HepG2 (cell line): ENCODE measurements at regions not wholly inside any gene's neighbourhood (a gene's known extent, or its start where the extent isn't known, plus 50 kb on each side); places are given as distances from the start of the nearest gene placed in this dataset.

Experiments used
- ATAC-seq: fragments of 200-7000 bp; cut with Tn5 transposase; 3 replicates; pipeline ENCODE4 v1.9.1; 2020; ENCODE audit warnings: mild to moderate bottlenecking, moderate library complexity
- BruUV-seq: library from RNA; stranded (reverse); fragments of 400-500 nt; replicated peaks from 2 replicates; lab custom pipeline; 2021; lab: Mats Ljungman, UMichigan
- CTCF ChIA-PET: fragments of 300-600 bp; formaldehyde crosslinking; extraction: SDS; loops from one replicate; lab custom pipeline; 2021; ENCODE audit warnings: low total read pairs, inconsistent platforms, low intra/inter-chr PET ratio; lab: Yijun Ruan, JAX
- POLR2A ChIA-PET: fragments of 350-600 bp; sonication (Branson Sonifier 250); formaldehyde crosslinking; loops from one replicate; lab custom pipeline; 2020; ENCODE audit warnings: antibody characterized with exemption, inconsistent platforms; lab: Yijun Ruan, JAX
- DNase-seq: peaks from one replicate; pipeline ENCODE4 v3.0.0-alpha.2; 2015; ENCODE audit warnings: low spot score
- FAIRE-seq: peaks from 3 replicates; lab custom pipeline; 2011; peaks lifted over from hg19 to GRCh38; lab: Jason Lieb, UNC
- H2AFZ ChIP-seq: one replicate; pipeline ENCODE4 v1.6.1; 2011; ENCODE audit warnings: low read length, inconsistent platforms
- H3K27ac ChIP-seq: fragments of 300-600 bp; 3 replicates; pipeline ENCODE4 v1.8.0; 2011; ENCODE audit warnings: mixed run types, mild to moderate bottlenecking, mixed read lengths, low read length, inconsistent platforms; ENCODE audit not compliant: insufficient read depth; ENCODE audit errors: extremely low read length
- H3K27me3 ChIP-seq, 2 experiments: fragments of 200-600 bp in 1 of 2; 2 replicates in 1 of 2; 3 replicates in 1 of 2; pipeline versions ENCODE4 v1.6.0 to v1.8.0; 2011; ENCODE audit warnings: low read length in 2 of 2, mild to moderate bottlenecking in 2 of 2, moderate library complexity in 2 of 2, inconsistent platforms in 1 of 2; ENCODE audit not compliant: insufficient read depth in 2 of 2, control insufficient read depth in 1 of 2
- H3K36me3 ChIP-seq, 2 experiments: fragments of 200-600 bp in 1 of 2; replicated peaks in 1 of 2; 2 replicates in 1 of 2; 3 replicates in 1 of 2; pipeline versions ENCODE4 v1.5.1 to v1.8.0; 2011; ENCODE audit warnings: low read length in 2 of 2, inconsistent platforms in 1 of 2; ENCODE audit not compliant: insufficient read depth in 2 of 2, control insufficient read depth in 1 of 2
- H3K4me1 ChIP-seq: 2 replicates; pipeline ENCODE4 v1.5.1; 2012; ENCODE audit warnings: low read length, inconsistent platforms; ENCODE audit not compliant: insufficient read depth
- H3K4me2 ChIP-seq: 2 replicates; pipeline ENCODE4 v1.6.0; 2011; ENCODE audit warnings: low read depth, low read length, inconsistent platforms
- H3K4me3 ChIP-seq, 3 experiments: fragments of 200-600 bp in 1 of 3; sonication (generic), shearing (Covaris generic) in 1 of 3; replicated peaks in 1 of 3; 2 replicates each; pipeline ENCODE4 v1.5.1; 2011 to 2016; ENCODE audit warnings: low read length in 3 of 3, inconsistent platforms in 2 of 3, low read depth in 2 of 3, mild to moderate bottlenecking in 2 of 3, control low read depth in 1 of 3, mixed read lengths in 1 of 3; ENCODE audit not compliant: insufficient read depth in 1 of 3
- H3K79me2 ChIP-seq: one replicate; pipeline ENCODE4 v1.6.1; 2011; ENCODE audit warnings: low read length, inconsistent platforms; ENCODE audit not compliant: insufficient read depth
- H3K9ac ChIP-seq: 2 replicates; pipeline ENCODE4 v1.6.0; 2011; ENCODE audit warnings: mild to moderate bottlenecking, low read depth, low read length, inconsistent platforms; ENCODE audit not compliant: insufficient read depth
- H3K9me3 ChIP-seq: 2 replicates; pipeline ENCODE4 v1.5.1; 2012; ENCODE audit warnings: mild to moderate bottlenecking, low read length
- H4K20me1 ChIP-seq: 2 replicates; pipeline ENCODE4 v1.6.0; 2011; ENCODE audit warnings: inconsistent platforms, mild to moderate bottlenecking, low read length, moderate library complexity; ENCODE audit not compliant: insufficient read depth
- FOXO1 ChIP-seq: sonication (generic); formaldehyde crosslinking; IDR thresholded peaks from 2 replicates; pipeline ENCODE4 v1.4.0; 2020; ENCODE audit warnings: missing genetic modification reagents
- JARID2 ChIP-seq: sonication (generic); formaldehyde crosslinking; IDR thresholded peaks from 2 replicates; pipeline ENCODE4 v1.8.1; 2023; ENCODE audit warnings: missing genetic modification reagents, inconsistent platforms; ENCODE audit not compliant: insufficient replicate concordance
- SRSF9 ChIP-seq: fragments of 200-400 bp; formaldehyde crosslinking; IDR thresholded peaks from 2 replicates; pipeline ENCODE4 v1.6.1; 2018; ENCODE audit warnings: borderline replicate concordance, mild to moderate bottlenecking, low read depth, low read length; ENCODE audit not compliant: insufficient read depth, poor library complexity, severe bottlenecking
- ZNF224 ChIP-seq: sonication (generic); formaldehyde crosslinking; IDR thresholded peaks from 2 replicates; pipeline ENCODE4 v1.5.0; 2020; ENCODE audit warnings: mild to moderate bottlenecking, missing genetic modification reagents
- ZNF772 ChIP-seq: sonication (generic); formaldehyde crosslinking; IDR thresholded peaks from 2 replicates; pipeline ENCODE4 v1.5.0; 2020; ENCODE audit warnings: mild to moderate bottlenecking, missing genetic modification reagents
- WGBS: methylation state at CpG from one replicate; pipeline ENCODE4 v1.1.6; 2017; ENCODE audit warnings: low lambda C conversion rate; 5-methylcytosine and 5-hydroxymethylcytosine counted together
- in situ Hi-C: cut with HindIII; loops from 2 replicates; pipeline ENCODE4 v1.10.0; 2017; ENCODE audit warnings: low pct_unique_long_range_greater_than_20kb; ENCODE audit not compliant: extremely low pct_ligation_motif_present
- intact Hi-C: fragments of 100-400 bp; cut with micrococcal nuclease; formaldehyde crosslinking; loops from one replicate; pipeline ENCODE4 v1.10.0; 2022; ENCODE audit not compliant: unreplicated experiment
- TF ChIP-seq, protein P1 (sequence below): sonication (generic); formaldehyde crosslinking; IDR thresholded peaks from 2 replicates; pipeline ENCODE4 v1.8.1; 2023; ENCODE audit warnings: mild to moderate bottlenecking, missing genetic modification reagents, borderline replicate concordance

DNA sequence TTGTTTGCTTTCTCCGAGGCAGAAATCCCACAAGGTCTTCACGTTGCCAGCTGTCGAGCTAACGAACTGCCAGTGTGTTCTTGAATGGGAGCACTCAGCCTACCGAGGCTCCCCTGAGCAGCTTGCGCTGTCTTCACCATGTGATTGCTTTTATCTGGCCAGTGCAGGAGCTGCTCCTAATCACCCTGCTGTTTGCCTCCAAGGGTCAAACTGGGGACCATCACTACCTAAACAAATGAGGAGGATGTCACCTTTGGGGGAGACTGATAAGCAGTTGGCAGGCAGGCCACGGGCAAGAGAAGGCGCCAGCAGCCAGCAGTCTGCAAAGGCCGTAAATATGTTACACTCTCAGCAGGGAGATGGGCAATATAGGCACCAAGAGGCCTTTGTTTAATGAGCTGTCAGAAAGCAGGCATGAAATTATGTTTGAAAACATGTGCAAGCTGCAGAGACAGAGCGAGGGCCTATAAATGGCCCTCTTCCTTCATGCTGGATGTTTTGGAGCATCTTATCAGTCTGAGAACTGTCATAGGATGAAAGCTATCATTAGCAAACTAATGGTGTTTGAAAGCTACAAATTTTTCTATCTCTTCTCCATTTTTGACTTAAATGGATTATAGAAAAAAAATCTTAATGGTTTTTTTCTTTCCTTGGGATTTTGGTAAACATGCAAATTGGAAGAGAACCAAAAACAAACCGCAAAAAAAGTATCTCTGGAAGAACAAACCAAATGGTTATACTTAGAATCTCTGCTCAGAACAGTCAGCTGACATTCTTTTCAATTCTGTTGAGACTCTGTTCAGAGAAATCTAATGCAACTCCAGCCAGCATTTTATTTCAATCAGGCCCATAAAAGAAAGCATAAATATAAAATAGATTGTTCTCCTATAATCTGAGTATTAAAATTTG is 267.3 kb upstream of the NPVF start:
- Histone ChIP-seq H3K4me3 (no peak overlapping the region), H4K20me1 (no peaks in the 10 kb centered on the region), H3K9ac (no peak overlapping the region), H2AFZ (no peak overlapping the region), H3K27ac (no peak overlapping the region), H3K4me1 (no peaks in the 10 kb centered on the region), H3K9me3 (no peaks in the 10 kb centered on the region), H3K36me3 (no peaks in the 10 kb centered on the region), H3K4me2 (no peak overlapping the region), H3K27me3 (peaks cover 0 to 13% of the 10 kb centered on the region in 2 experiments; a peak in 1 of 5 replicates), H3K79me2 (no peaks in the 10 kb centered on the region)
- no peak for FAIRE-seq
- no peak for DNase-seq
- ATAC-seq: no peak
- ChIA-PET CTCF (no interaction called here), POLR2A (no interaction called here)
- in situ Hi-C loops (no loop called here), intact Hi-C loops (no loop called here)
- BruUV-seq: no TSS peak
- WGBS: 9% methylated on average over 8 of the region's 11 CpGs
- no peak for TF ChIP-seq SRSF9
- TF ChIP-seq, protein P1, sequence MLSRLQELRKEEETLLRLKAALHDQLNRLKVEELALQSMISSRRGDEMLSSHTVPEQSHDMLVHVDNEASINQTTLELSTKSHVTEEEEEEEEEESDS (CRISPR knock-in tag): no peak
- no peak for TF ChIP-seq JARID2 (CRISPR knock-in tag)
- TF ChIP-seq ZNF224 (CRISPR knock-in tag): no peak
- no peak for TF ChIP-seq FOXO1 (CRISPR knock-in tag)
- TF ChIP-seq ZNF772 (CRISPR knock-in tag): no peak
